Lower leg skin (tissue), 3 donors: ENCODE measurements at regions not wholly inside any gene's neighbourhood (a gene's known extent, or its start where the extent isn't known, plus 50 kb on each side); places are given as distances from the start of the nearest gene placed in this dataset.

Experiments used
- POLR2A ChIP-seq, 2 donors: fragments of 450-650 bp; IDR thresholded peaks; one replicate each; pipeline ENCODE4 v1.6.1; 2016 to 2017; ENCODE audit warnings: antibody characterized with exemption in 2 of 2, mild to moderate bottlenecking in 1 of 2, moderate library complexity in 1 of 2
- TF ChIP-seq, protein P1 (sequence below), 3 donors: fragments of 450-650 bp; IDR thresholded peaks; one replicate each; pipeline ENCODE4 v1.5.1; 2016; ENCODE audit warnings: antibody characterized with exemption in 3 of 3, mild to moderate bottlenecking in 3 of 3, moderate library complexity in 2 of 3

DNA sequence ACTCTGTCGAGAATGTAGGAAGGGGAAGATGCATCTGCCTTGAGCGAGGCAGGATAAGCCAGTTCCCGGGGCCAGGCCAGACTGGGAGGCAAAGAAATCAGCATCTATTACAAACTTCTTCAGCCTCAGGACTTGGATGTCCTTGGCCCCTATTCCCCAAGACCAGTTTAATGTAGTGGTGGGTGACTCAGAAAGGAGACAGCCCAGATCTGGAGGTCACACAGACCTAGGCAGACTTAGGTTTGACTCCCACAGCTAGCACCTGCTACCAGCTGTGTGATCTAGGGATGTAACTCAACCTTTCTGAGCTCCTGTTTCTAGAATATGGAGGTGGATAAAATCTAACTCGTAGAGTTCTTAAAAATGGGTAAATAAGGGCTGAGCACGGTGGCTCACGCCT is 409.5 kb upstream of the PROK2 start:
- TF ChIP-seq, protein P1, sequence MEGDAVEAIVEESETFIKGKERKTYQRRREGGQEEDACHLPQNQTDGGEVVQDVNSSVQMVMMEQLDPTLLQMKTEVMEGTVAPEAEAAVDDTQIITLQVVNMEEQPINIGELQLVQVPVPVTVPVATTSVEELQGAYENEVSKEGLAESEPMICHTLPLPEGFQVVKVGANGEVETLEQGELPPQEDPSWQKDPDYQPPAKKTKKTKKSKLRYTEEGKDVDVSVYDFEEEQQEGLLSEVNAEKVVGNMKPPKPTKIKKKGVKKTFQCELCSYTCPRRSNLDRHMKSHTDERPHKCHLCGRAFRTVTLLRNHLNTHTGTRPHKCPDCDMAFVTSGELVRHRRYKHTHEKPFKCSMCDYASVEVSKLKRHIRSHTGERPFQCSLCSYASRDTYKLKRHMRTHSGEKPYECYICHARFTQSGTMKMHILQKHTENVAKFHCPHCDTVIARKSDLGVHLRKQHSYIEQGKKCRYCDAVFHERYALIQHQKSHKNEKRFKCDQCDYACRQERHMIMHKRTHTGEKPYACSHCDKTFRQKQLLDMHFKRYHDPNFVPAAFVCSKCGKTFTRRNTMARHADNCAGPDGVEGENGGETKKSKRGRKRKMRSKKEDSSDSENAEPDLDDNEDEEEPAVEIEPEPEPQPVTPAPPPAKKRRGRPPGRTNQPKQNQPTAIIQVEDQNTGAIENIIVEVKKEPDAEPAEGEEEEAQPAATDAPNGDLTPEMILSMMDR (IDR thresholded peaks at IDR 0.05) = no peak
- TF ChIP-seq POLR2A (IDR thresholded peaks at IDR 0.05) = no peak
